ENCODE measurements at regions not wholly inside any gene's neighbourhood (a gene's known extent, or its start where the extent isn't known, plus 50 kb on each side); places are given as distances from the start of the nearest gene placed in this dataset.

DNA sequence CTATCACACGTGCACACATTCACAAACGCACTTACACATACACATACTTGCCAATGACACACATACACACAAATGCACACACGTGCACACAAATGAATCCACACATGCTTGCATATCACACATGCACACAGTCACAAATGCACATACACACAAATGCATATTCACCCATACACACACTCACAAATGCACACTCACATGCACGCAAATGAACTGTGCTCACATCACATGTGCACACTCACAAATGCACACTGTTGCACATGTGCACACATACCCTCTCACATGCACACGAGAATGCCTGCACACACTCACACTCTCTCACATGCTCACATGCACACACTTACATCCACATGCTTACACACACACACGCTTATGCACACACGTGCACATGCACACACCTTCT, 368.1 kb downstream of the EIPR1 start:
- Histone ChIP-seq H3K27me3 (replicated peaks; ENCODE audit: control insufficient read depth, insufficient read depth, low read length) (no peaks in the 10 kb centered on the region; the same call in none of the 2 replicates), H3K36me3 (ENCODE audit: control insufficient read depth, insufficient read depth, low read length) (no peaks in the 10 kb centered on the region), H3K4me3 (ENCODE audit: low read depth, low read length) (no peak overlapping the region), H3K4me1 (no peaks in the 10 kb centered on the region), H3K9me3 (no peaks in the 10 kb centered on the region)
- no peak for DNase-seq
- Mint-ChIP-seq H3K27ac (ENCODE audit: unreplicated experiment) (no peak overlapping the region), H3K9me3 (ENCODE audit: unreplicated experiment) (no peaks in the 10 kb centered on the region), H3K4me1 (ENCODE audit: low read depth, unreplicated experiment) (no peaks in the 10 kb centered on the region), H3K27me3 (ENCODE audit: insufficient read depth, unreplicated experiment) (peaks cover 18% of the 10 kb centered on the region), H3K36me3 (ENCODE audit: insufficient read depth, unreplicated experiment) (no peaks in the 10 kb centered on the region), H3K4me3 (ENCODE audit: unreplicated experiment) (no peak overlapping the region)
- intact Hi-C loops (cut with micrococcal nuclease; ENCODE audit: unreplicated experiment), result no loop called here
- ChIA-PET CTCF (no interaction called here), POLR2A (no interaction called here)
- BruUV-seq (replicated peaks), result no TSS peak
- TF ChIP-seq CTCF (IDR thresholded peaks at IDR 0.05; ENCODE audit: insufficient read depth in 1 of 2, low read depth in 1 of 2, low read length in 1 of 2, severe bottlenecking in 1 of 2, unreplicated experiment in 1 of 2), result no peak

DNA sequence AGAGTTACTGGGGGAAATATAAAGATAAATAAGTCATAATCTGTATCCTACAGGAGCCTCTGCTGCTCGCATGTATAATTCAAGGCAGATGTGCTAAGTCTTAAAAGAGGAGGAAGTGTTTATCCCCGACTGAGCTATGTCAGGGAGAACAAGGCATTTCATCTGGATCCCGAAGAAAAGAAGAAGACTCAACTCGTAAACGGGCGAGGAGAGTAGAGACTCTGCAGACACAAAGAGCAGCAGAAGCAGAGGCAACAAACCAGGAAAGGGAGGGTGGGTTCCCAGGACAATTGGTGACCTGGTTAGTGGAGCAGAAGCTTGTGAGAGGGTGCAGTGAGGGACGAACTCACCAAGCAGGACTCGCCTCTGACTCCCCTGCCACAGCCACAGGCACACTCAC, 368.6 kb downstream of the EIPR1 start:
- POLR2A ChIA-PET, result no interaction called here
- no peak for TF ChIP-seq CTCF (IDR thresholded peaks at IDR 0.05; ENCODE audit: insufficient read depth in 1 of 2, low read depth in 1 of 2, low read length in 1 of 2, severe bottlenecking in 1 of 2, unreplicated experiment in 1 of 2)
- CTCF ChIA-PET, result no interaction called here
- Histone ChIP-seq H3K9me3 (no peaks in the 10 kb centered on the region), H3K4me1 (no peaks in the 10 kb centered on the region), H3K36me3 (ENCODE audit: control insufficient read depth, insufficient read depth, low read length) (no peaks in the 10 kb centered on the region), H3K4me3 (ENCODE audit: low read depth, low read length) (no peak overlapping the region), H3K27me3 (replicated peaks; ENCODE audit: control insufficient read depth, insufficient read depth, low read length) (no peaks in the 10 kb centered on the region; the same call in none of the 2 replicates)
- BruUV-seq (replicated peaks), result no TSS peak
- no peaks in the 10 kb centered on the region for H3K36me3 Mint-ChIP-seq (ENCODE audit: insufficient read depth, unreplicated experiment)
- no peak for DNase-seq
- H3K4me3 Mint-ChIP-seq (ENCODE audit: unreplicated experiment), result no peak overlapping the region
- peaks cover 22% of the 10 kb centered on the region for H3K27me3 Mint-ChIP-seq (ENCODE audit: insufficient read depth, unreplicated experiment)
- H3K27ac Mint-ChIP-seq (ENCODE audit: unreplicated experiment), result no peak overlapping the region
- no peaks in the 10 kb centered on the region for H3K9me3 Mint-ChIP-seq (ENCODE audit: unreplicated experiment)
- H3K4me1 Mint-ChIP-seq (ENCODE audit: low read depth, unreplicated experiment), result no peaks in the 10 kb centered on the region
- intact Hi-C loops (cut with micrococcal nuclease; ENCODE audit: unreplicated experiment), result no loop called here

DNA sequence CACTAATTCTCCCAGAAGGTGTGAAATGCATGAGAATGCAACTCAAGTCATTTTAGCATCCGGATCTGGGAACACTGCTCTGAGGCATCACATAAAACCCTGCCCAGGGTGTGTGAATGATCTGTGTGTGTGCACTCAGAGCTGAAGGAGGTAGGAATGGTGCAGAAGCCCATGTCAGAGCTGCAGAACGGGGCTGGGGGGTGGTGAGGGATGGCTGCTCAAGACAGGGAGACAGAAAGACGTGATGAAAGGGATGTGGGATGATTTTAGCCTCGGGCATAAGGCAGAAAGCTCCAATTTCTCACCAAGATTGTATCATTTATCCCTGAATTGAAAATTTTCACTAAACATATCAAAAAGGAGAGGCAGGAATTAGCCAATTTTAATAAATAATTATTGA, 369.1 kb downstream of the EIPR1 start:
- H3K4me3 Mint-ChIP-seq (ENCODE audit: unreplicated experiment), result no peak overlapping the region
- ChIA-PET CTCF (no interaction called here), POLR2A (no interaction called here)
- peaks cover 26% of the 10 kb centered on the region for H3K27me3 Mint-ChIP-seq (ENCODE audit: insufficient read depth, unreplicated experiment)
- BruUV-seq (replicated peaks), result no TSS peak
- Histone ChIP-seq H3K36me3 (ENCODE audit: control insufficient read depth, insufficient read depth, low read length) (no peaks in the 10 kb centered on the region), H3K27me3 (replicated peaks; ENCODE audit: control insufficient read depth, insufficient read depth, low read length) (no peaks in the 10 kb centered on the region; the same call in none of the 2 replicates), H3K9me3 (no peaks in the 10 kb centered on the region), H3K4me1 (no peaks in the 10 kb centered on the region), H3K4me3 (ENCODE audit: low read depth, low read length) (no peak overlapping the region)
- DNase-seq, result no peak
- no peaks in the 10 kb centered on the region for H3K4me1 Mint-ChIP-seq (ENCODE audit: low read depth, unreplicated experiment)
- no peak overlapping the region for H3K27ac Mint-ChIP-seq (ENCODE audit: unreplicated experiment)
- no peaks in the 10 kb centered on the region for H3K36me3 Mint-ChIP-seq (ENCODE audit: insufficient read depth, unreplicated experiment)
- no peak for TF ChIP-seq CTCF (IDR thresholded peaks at IDR 0.05; ENCODE audit: insufficient read depth in 1 of 2, low read depth in 1 of 2, low read length in 1 of 2, severe bottlenecking in 1 of 2, unreplicated experiment in 1 of 2)
- no peaks in the 10 kb centered on the region for H3K9me3 Mint-ChIP-seq (ENCODE audit: unreplicated experiment)
- intact Hi-C loops (cut with micrococcal nuclease; ENCODE audit: unreplicated experiment), result no loop called here

Data from Caco-2 (cell line).